Dedifferentiated amniotic fluid mesenchymal stem cell (primary cell): ENCODE measurements at regions not wholly inside any gene's neighbourhood (a gene's known extent, or its start where the extent isn't known, plus 50 kb on each side); places are given as distances from the start of the nearest gene placed in this dataset.

ENCODE experiments used
- DNase-seq: peaks from one replicate; pipeline ENCODE4 v3.0.0-alpha.2; 2016; ENCODE audit errors: extremely low spot score

- DNase-seq, result no peak
These were observed 101.3 kb upstream of the LRRC3B start for GRCh38 chr3:26521261-26521660.

- no peak for DNase-seq
These were observed 99.7 kb upstream of the LRRC3B start for GRCh38 chr3:26522919-26523318.

GRCh38 chr3:26525013-26525412, 97.6 kb upstream of the LRRC3B start:
- DNase-seq, result no peak

- no peak for DNase-seq
These were observed 87.4 kb upstream of the LRRC3B start for GRCh38 chr3:26535151-26535550.

- DNase-seq, result no peak
These were observed 85.6 kb upstream of the LRRC3B start for GRCh38 chr3:26536955-26537354.

- DNase-seq, result no peak
These were observed 72.2 kb upstream of the LRRC3B start for GRCh38 chr3:26550413-26550812.

- DNase-seq, result no peak
These were observed 65.9 kb upstream of the LRRC3B start for GRCh38 chr3:26556637-26557036.

GRCh38 chr3:26558257-26558656, 64.3 kb upstream of the LRRC3B start:
- no peak for DNase-seq

GRCh38 chr3:26559227-26559626, 63.3 kb upstream of the LRRC3B start:
- no peak for DNase-seq

- DNase-seq, result no peak
These were observed 62.5 kb upstream of the LRRC3B start for GRCh38 chr3:26560081-26560480.

- no peak for DNase-seq
These were observed 60.4 kb upstream of the LRRC3B start for GRCh38 chr3:26562021-26562768.
